ENCODE measurements at regions not wholly inside any gene's neighbourhood (a gene's known extent, or its start where the extent isn't known, plus 50 kb on each side); places are given as distances from the start of the nearest gene placed in this dataset.

DNA sequence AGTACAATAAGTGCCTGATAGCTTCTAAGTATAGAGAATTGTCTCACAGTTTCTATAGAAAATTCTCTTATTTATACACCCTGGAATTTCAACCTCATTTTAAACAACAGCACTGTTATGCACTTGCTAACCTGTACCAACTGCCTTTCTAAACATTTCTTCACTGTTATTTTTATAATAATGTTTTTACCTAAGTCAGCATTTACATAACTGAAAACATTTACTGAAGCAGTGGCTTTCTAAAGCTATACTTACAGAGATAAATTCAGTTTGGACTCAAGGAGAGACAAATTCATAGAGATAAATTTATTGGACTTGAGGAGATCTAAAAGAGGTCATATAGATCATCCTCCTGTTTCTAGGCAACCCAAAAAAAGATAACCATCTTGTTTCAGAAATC, 686.6 kb upstream of the FAT3 start:
- H3K9me3 ChIP-seq (ENCODE audit: control insufficient read depth, insufficient read depth, low read depth, low read length) = no peaks in the 10 kb centered on the region
- H3K4me1 ChIP-seq (ENCODE audit: control insufficient read depth, insufficient read depth, low read length) = no peaks in the 10 kb centered on the region
- ChIA-PET CTCF (no interaction called here), POLR2A (no interaction called here)
- no peak overlapping the region for H3K4me3 ChIP-seq (ENCODE audit: low read depth, low read length)
- no peaks in the 10 kb centered on the region for H3K36me3 ChIP-seq (ENCODE audit: control insufficient read depth in 2 of 2, insufficient read depth in 1 of 2, low read length in 2 of 2)
- no peak for TF ChIP-seq ZNF626 (tag by site-specific recombination; IDR thresholded peaks at IDR 0.05)
- TF ChIP-seq KLF16 (tag by site-specific recombination; IDR thresholded peaks at IDR 0.05) = no peak
- no peak for TF ChIP-seq ZNF600 (tag by site-specific recombination; IDR thresholded peaks at IDR 0.05)
- TF ChIP-seq, protein P1, sequence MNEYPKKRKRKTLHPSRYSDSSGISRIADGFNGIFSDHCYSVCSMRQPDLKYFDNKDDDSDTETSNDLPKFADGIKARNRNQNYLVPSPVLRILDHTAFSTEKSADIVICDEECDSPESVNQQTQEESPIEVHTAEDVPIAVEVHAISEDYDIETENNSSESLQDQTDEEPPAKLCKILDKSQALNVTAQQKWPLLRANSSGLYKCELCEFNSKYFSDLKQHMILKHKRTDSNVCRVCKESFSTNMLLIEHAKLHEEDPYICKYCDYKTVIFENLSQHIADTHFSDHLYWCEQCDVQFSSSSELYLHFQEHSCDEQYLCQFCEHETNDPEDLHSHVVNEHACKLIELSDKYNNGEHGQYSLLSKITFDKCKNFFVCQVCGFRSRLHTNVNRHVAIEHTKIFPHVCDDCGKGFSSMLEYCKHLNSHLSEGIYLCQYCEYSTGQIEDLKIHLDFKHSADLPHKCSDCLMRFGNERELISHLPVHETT (tag by site-specific recombination; IDR thresholded peaks at IDR 0.05) = no peak
- no peak for TF ChIP-seq ZNF530 (tag by site-specific recombination; IDR thresholded peaks at IDR 0.05; ENCODE audit: low read depth)
- TF ChIP-seq ZNF624 (tag by site-specific recombination; IDR thresholded peaks at IDR 0.05) = no peak
- TF ChIP-seq PRDM1 (tag by site-specific recombination; IDR thresholded peaks at IDR 0.05) = no peak
- no peak overlapping the region for H3K27ac ChIP-seq (ENCODE audit: extremely low read depth, low read depth, low read length)

GRCh38 chr11:91536366-91536765, 688.3 kb upstream of the FAT3 start:
- TF ChIP-seq ZNF138 (tag by site-specific recombination; IDR thresholded peaks at IDR 0.05; ENCODE audit: borderline replicate concordance) = no peak
- no peak for TF ChIP-seq ZNF777 (tag by site-specific recombination; IDR thresholded peaks at IDR 0.05; ENCODE audit: borderline replicate concordance)
- TF ChIP-seq ZNF24 (tag by site-specific recombination; IDR thresholded peaks at IDR 0.05) = no peak
- no peak for TF ChIP-seq ZNF548 (tag by site-specific recombination; IDR thresholded peaks at IDR 0.05)
- no peak for TF ChIP-seq ZNF514 (tag by site-specific recombination; IDR thresholded peaks at IDR 0.05)
- TF ChIP-seq ZNF785 (tag by site-specific recombination; IDR thresholded peaks at IDR 0.05) = no peak
- TF ChIP-seq, protein P2, sequence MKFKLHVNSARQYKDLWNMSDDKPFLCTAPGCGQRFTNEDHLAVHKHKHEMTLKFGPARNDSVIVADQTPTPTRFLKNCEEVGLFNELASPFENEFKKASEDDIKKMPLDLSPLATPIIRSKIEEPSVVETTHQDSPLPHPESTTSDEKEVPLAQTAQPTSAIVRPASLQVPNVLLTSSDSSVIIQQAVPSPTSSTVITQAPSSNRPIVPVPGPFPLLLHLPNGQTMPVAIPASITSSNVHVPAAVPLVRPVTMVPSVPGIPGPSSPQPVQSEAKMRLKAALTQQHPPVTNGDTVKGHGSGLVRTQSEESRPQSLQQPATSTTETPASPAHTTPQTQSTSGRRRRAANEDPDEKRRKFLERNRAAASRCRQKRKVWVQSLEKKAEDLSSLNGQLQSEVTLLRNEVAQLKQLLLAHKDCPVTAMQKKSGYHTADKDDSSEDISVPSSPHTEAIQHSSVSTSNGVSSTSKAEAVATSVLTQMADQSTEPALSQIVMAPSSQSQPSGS (tag by site-specific recombination; IDR thresholded peaks at IDR 0.05; ENCODE audit: low read depth) = no peak
- no peak for TF ChIP-seq ZNF701 (tag by site-specific recombination; IDR thresholded peaks at IDR 0.05)
- no peak for TF ChIP-seq ZNF501 (tag by site-specific recombination; IDR thresholded peaks at IDR 0.05)
- TF ChIP-seq ZFP37 (tag by site-specific recombination; IDR thresholded peaks at IDR 0.05) = no peak
- TF ChIP-seq SALL2 (tag by site-specific recombination; IDR thresholded peaks at IDR 0.05; ENCODE audit: borderline replicate concordance) = no peak
- TF ChIP-seq ZNF175 (tag by site-specific recombination; IDR thresholded peaks at IDR 0.05) = no peak
- no peak for TF ChIP-seq ZNF404 (tag by site-specific recombination; IDR thresholded peaks at IDR 0.05)
- no peak for TF ChIP-seq ZNF529 (tag by site-specific recombination; IDR thresholded peaks at IDR 0.05; ENCODE audit: insufficient replicate concordance)
- TF ChIP-seq ZNF530 (tag by site-specific recombination; IDR thresholded peaks at IDR 0.05; ENCODE audit: low read depth) = no peak
- Histone ChIP-seq H3K36me3 (ENCODE audit: control insufficient read depth in 2 of 2, insufficient read depth in 1 of 2, low read length in 2 of 2) (no peaks in the 10 kb centered on the region), H3K4me1 (ENCODE audit: control insufficient read depth, insufficient read depth, low read length) (no peaks in the 10 kb centered on the region), H3K9me3 (ENCODE audit: control insufficient read depth, insufficient read depth, low read depth, low read length) (no peaks in the 10 kb centered on the region), H3K27ac (ENCODE audit: extremely low read depth, low read depth, low read length) (no peak overlapping the region), H3K4me3 (ENCODE audit: low read depth, low read length) (no peak overlapping the region)
- CTCF ChIA-PET = interaction anchor here (0.7 kb wide), 1 partner anchor 1038 kb away, joined by 3 read pairs; no protein-coding TSS in a partner anchor
- POLR2A ChIA-PET = no interaction called here

DNA sequence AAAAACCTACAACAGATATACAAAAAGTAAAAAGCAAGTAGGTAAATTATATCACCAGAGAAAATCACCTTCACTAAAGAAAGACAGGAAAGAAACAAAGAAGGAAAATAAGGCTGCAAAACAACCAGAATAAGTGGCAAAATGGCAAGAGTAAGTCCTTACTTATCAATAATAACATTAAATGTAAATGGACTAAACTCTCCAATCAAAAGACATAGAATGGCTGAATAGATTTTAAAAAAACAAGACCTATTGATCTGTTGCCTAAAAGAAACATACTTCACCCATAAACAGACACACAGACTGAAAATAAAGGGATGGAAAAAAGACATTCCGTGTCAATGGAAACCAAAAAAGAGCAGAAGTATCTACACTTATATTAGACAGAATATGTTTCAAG, 695.7 kb upstream of the FAT3 start:
- Histone ChIP-seq H3K36me3 (ENCODE audit: control insufficient read depth in 2 of 2, insufficient read depth in 1 of 2, low read length in 2 of 2) (no peaks in the 10 kb centered on the region), H3K9me3 (ENCODE audit: control insufficient read depth, insufficient read depth, low read depth, low read length) (no peaks in the 10 kb centered on the region), H3K4me3 (ENCODE audit: low read depth, low read length) (no peak overlapping the region), H3K27ac (ENCODE audit: extremely low read depth, low read depth, low read length) (no peak overlapping the region), H3K4me1 (ENCODE audit: control insufficient read depth, insufficient read depth, low read length) (no peaks in the 10 kb centered on the region)
- CTCF ChIA-PET = no interaction called here
- POLR2A ChIA-PET = no interaction called here
- TF ChIP-seq ZNF112 (tag by site-specific recombination; IDR thresholded peaks at IDR 0.05) (no peak), ZNF777 (tag by site-specific recombination; IDR thresholded peaks at IDR 0.05; ENCODE audit: borderline replicate concordance) (no peak), ZNF791 (tag by site-specific recombination; IDR thresholded peaks at IDR 0.05) (no peak), REPIN1 (tag by site-specific recombination; IDR thresholded peaks at IDR 0.05; ENCODE audit: low read depth) (no peak), ZNF776 (tag by site-specific recombination; IDR thresholded peaks at IDR 0.05; ENCODE audit: borderline replicate concordance) (no peak), ZFHX2 (tag by site-specific recombination; conservative IDR thresholded peaks at IDR 0.05) (no peak)
